ENCODE measurements at regions not wholly inside any gene's neighbourhood (a gene's known extent, or its start where the extent isn't known, plus 50 kb on each side); places are given as distances from the start of the nearest gene placed in this dataset.

DNA sequence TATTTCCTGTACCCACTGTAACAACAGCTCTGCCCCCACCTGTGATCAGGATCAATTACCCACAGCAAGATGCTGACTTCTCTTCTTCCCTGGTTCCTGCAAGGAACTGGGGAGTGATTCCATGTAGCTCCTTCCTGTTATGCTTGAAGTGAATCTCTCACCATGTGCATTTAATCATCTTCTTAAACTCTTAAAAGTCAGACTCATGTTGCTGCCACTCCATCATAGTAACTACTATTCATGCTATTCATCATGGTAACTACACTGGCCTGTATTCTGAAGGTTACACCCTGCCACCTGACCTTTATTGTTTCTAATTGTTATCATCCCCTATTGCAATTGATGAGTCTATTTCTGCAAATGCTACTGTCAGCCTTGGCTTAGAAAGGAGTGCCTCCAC lies 89.5 kb downstream of the SUCNR1 start:
- TF ChIP-seq POLR2A (IDR thresholded peaks at IDR 0.05) = no peak
- TF ChIP-seq, protein P1, sequence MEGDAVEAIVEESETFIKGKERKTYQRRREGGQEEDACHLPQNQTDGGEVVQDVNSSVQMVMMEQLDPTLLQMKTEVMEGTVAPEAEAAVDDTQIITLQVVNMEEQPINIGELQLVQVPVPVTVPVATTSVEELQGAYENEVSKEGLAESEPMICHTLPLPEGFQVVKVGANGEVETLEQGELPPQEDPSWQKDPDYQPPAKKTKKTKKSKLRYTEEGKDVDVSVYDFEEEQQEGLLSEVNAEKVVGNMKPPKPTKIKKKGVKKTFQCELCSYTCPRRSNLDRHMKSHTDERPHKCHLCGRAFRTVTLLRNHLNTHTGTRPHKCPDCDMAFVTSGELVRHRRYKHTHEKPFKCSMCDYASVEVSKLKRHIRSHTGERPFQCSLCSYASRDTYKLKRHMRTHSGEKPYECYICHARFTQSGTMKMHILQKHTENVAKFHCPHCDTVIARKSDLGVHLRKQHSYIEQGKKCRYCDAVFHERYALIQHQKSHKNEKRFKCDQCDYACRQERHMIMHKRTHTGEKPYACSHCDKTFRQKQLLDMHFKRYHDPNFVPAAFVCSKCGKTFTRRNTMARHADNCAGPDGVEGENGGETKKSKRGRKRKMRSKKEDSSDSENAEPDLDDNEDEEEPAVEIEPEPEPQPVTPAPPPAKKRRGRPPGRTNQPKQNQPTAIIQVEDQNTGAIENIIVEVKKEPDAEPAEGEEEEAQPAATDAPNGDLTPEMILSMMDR (IDR thresholded peaks at IDR 0.05) = no peak
